IMR-90 (cell line): ENCODE measurements at regions not wholly inside any gene's neighbourhood (a gene's known extent, or its start where the extent isn't known, plus 50 kb on each side); places are given as distances from the start of the nearest gene placed in this dataset.
"Not testable (repeated sequence)": the region's sequence is repeated elsewhere in the genome, so short reads cannot be mapped to it uniquely, and the experiment has no call there.

Experiments used
- ATAC-seq: fragments of 200-7000 bp; cut with Tn5 transposase; 2 replicates; pipeline ENCODE4 v1.9.1; 2020; ENCODE audit warnings: low read depth, mild to moderate bottlenecking, moderate library complexity
- BruUV-seq: library from RNA; stranded (reverse); fragments of 400-500 nt; replicated peaks from 2 replicates; lab custom pipeline; 2021; lab: Mats Ljungman, UMichigan
- CTCF ChIA-PET: fragments of 300-600 bp; formaldehyde crosslinking; extraction: SDS; loops from one replicate; lab custom pipeline; 2021; ENCODE audit warnings: antibody characterized with exemption; lab: Yijun Ruan, JAX
- POLR2A ChIA-PET: fragments of 300-600 bp; sonication (Branson Sonifier 250); formaldehyde crosslinking; loops from one replicate; lab custom pipeline; 2022; ENCODE audit warnings: antibody characterized with exemption; ENCODE audit not compliant: unreplicated experiment; lab: Charles Lee
- DNase-seq: peaks from one replicate; pipeline ENCODE4 v3.0.0; 2013
- H2AFZ ChIP-seq: replicated peaks from 2 replicates; pipeline ENCODE3; 2013; ENCODE audit warnings: low read length, mild to moderate bottlenecking; ENCODE audit not compliant: poor library complexity
- H2AK5ac ChIP-seq: 2 replicates; pipeline ENCODE4 v1.6.1; 2013; ENCODE audit warnings: low read depth, low read length, inconsistent platforms
- H2AK9ac ChIP-seq: replicated peaks from 2 replicates; pipeline ENCODE3; 2013; ENCODE audit warnings: mild to moderate bottlenecking, low read depth, low read length, moderate library complexity; ENCODE audit not compliant: poor library complexity
- H2BK120ac ChIP-seq: 2 replicates; pipeline ENCODE4 v1.6.1; 2013; ENCODE audit warnings: low read depth, low read length, inconsistent platforms
- H2BK15ac ChIP-seq: 3 replicates; pipeline ENCODE4 v1.6.1; 2013; ENCODE audit warnings: low read depth, low read length, inconsistent platforms
- H2BK20ac ChIP-seq: 2 replicates; pipeline ENCODE4 v1.6.1; 2013; ENCODE audit warnings: low read depth, mild to moderate bottlenecking, inconsistent platforms, low read length, moderate library complexity
- H2BK5ac ChIP-seq: 2 replicates; pipeline ENCODE4 v1.6.1; 2013; ENCODE audit warnings: mild to moderate bottlenecking, low read depth, low read length, inconsistent platforms; ENCODE audit not compliant: poor library complexity, severe bottlenecking
- H3K14ac ChIP-seq: replicated peaks from 2 replicates; pipeline ENCODE4 v1.6.1; 2013; ENCODE audit warnings: low read depth, low read length, inconsistent platforms
- H3K18ac ChIP-seq: 2 replicates; pipeline ENCODE4 v1.6.1; 2013; ENCODE audit warnings: low read depth, low read length, control low read depth
- H3K23ac ChIP-seq: 2 replicates; pipeline ENCODE4 v1.6.1; 2013; ENCODE audit warnings: low read depth, low read length, inconsistent platforms
- H3K27ac ChIP-seq: 2 replicates; pipeline ENCODE4 v1.5.1; 2013; ENCODE audit warnings: mild to moderate bottlenecking, control low read depth, low read length; ENCODE audit not compliant: insufficient read depth
- H3K27me3 ChIP-seq: 2 replicates; pipeline ENCODE4 v1.6.1; 2013; ENCODE audit warnings: low read length; ENCODE audit not compliant: control insufficient read depth, insufficient read depth
- H3K36me3 ChIP-seq: 2 replicates; pipeline ENCODE4 v1.6.1; 2013; ENCODE audit warnings: low read length, mixed read lengths; ENCODE audit not compliant: control insufficient read depth, insufficient read depth
- H3K4ac ChIP-seq: 2 replicates; pipeline ENCODE4 v1.6.1; 2013; ENCODE audit warnings: low read depth, low read length, inconsistent platforms
- H3K4me1 ChIP-seq: 2 replicates; pipeline ENCODE4 v1.6.1; 2013; ENCODE audit warnings: low read length, mixed read lengths; ENCODE audit not compliant: control insufficient read depth, insufficient read depth
- H3K4me2 ChIP-seq: 2 replicates; pipeline ENCODE4 v1.6.1; 2013; ENCODE audit warnings: low read depth, mild to moderate bottlenecking, control low read depth, low read length, moderate library complexity
- H3K4me3 ChIP-seq: 2 replicates; pipeline ENCODE4 v1.5.1; 2013; ENCODE audit warnings: low read depth, mild to moderate bottlenecking, control low read depth, low read length, moderate library complexity; ENCODE audit not compliant: insufficient read depth
- H3K56ac ChIP-seq: 2 replicates; pipeline ENCODE4 v1.6.1; 2013; ENCODE audit warnings: low read length, inconsistent platforms; ENCODE audit not compliant: insufficient read depth; ENCODE audit errors: extremely low read depth
- H3K79me1 ChIP-seq, 2 experiments: 2 replicates each; pipeline ENCODE4 v1.6.1; 2013; ENCODE audit warnings: low read length in 2 of 2, inconsistent platforms in 1 of 2, low read depth in 1 of 2
- H3K9ac ChIP-seq: 2 replicates; pipeline ENCODE4 v1.6.1; 2013; ENCODE audit warnings: low read depth, low read length, control low read depth
- H3K9me1 ChIP-seq: 2 replicates; pipeline ENCODE4 v1.6.1; 2013; ENCODE audit warnings: low read length, inconsistent platforms; ENCODE audit not compliant: insufficient read depth
- H3K9me3 ChIP-seq: 2 replicates; pipeline ENCODE4 v1.6.1; 2013; ENCODE audit warnings: low read length; ENCODE audit not compliant: control insufficient read depth, insufficient read depth
- H4K20me1 ChIP-seq: 2 replicates; pipeline ENCODE4 v1.6.1; 2013; ENCODE audit warnings: low read length, inconsistent platforms; ENCODE audit not compliant: insufficient read depth
- H4K5ac ChIP-seq: 2 replicates; pipeline ENCODE4 v1.6.1; 2013; ENCODE audit warnings: mild to moderate bottlenecking, low read depth, low read length, control low read depth
- H4K8ac ChIP-seq, 2 experiments: 2 replicates each; pipeline ENCODE4 v1.6.1; 2013; ENCODE audit warnings: low read depth in 2 of 2, low read length in 2 of 2, control low read depth in 1 of 2, inconsistent platforms in 1 of 2
- H4K91ac ChIP-seq: 2 replicates; pipeline ENCODE4 v1.6.1; 2013; ENCODE audit warnings: low read depth, low read length, inconsistent platforms; ENCODE audit not compliant: insufficient read depth
- WGBS, 2 experiments: methylation state at CpG; one replicate each; pipeline versions ENCODE4 v1.1.5 to v1.1.7; 2013; ENCODE audit warnings: missing lambda C conversion rate in 2 of 2; ENCODE audit not compliant: insufficient read length in 1 of 2; ENCODE audit errors: extremely low coverage in 2 of 2; 5-methylcytosine and 5-hydroxymethylcytosine counted together
- dilution Hi-C: fragments of 300-500 bp; cut with HindIII; formaldehyde crosslinking; loops from one replicate; pipeline ENCODE4 v1.14.3; 2018; ENCODE audit warnings: low sequenced_read_pairs; ENCODE audit not compliant: unreplicated experiment
- in situ Hi-C: fragments of 300-500 bp; cut with MboI; formaldehyde crosslinking; loops from 3 replicates; pipeline ENCODE4 v1.14.3; 2019; ENCODE audit warnings: low sequenced_read_pairs, inconsistent platforms, mixed read lengths
- intact Hi-C: fragments of 100-400 bp; cut with micrococcal nuclease; formaldehyde crosslinking; loops from 2 replicates; pipeline ENCODE4 v1.10.0; 2022

- H3K56ac ChIP-seq, H3K9me1 ChIP-seq, H3K27me3 ChIP-seq, H2AK5ac ChIP-seq, H2BK20ac ChIP-seq, H3K18ac ChIP-seq, H3K4me1 ChIP-seq, intact Hi-C loops, H3K4ac ChIP-seq, CTCF ChIA-PET, H2AFZ ChIP-seq, H3K14ac ChIP-seq, in situ Hi-C loops, H2BK120ac ChIP-seq, H4K20me1 ChIP-seq, H4K5ac ChIP-seq, H2BK15ac ChIP-seq, BruUV-seq, H3K9me3 ChIP-seq, H3K79me1 ChIP-seq, dilution Hi-C loops, H3K23ac ChIP-seq, POLR2A ChIA-PET, H3K4me2 ChIP-seq, H2AK9ac ChIP-seq, H3K27ac ChIP-seq, H2BK5ac ChIP-seq, H3K36me3 ChIP-seq, DNase-seq, ATAC-seq, H3K9ac ChIP-seq, H3K4me3 ChIP-seq, H4K91ac ChIP-seq, H4K8ac ChIP-seq: not testable (repeated sequence)
- WGBS, 2 experiments, result no CpG with 5 or more reads among the region's 2 CpGs
Observed at GRCh38 chr12:14219670-14220069, 145.8 kb upstream of the ATF7IP start.
